ENCODE measurements at regions not wholly inside any gene's neighbourhood (a gene's known extent, or its start where the extent isn't known, plus 50 kb on each side); places are given as distances from the start of the nearest gene placed in this dataset.

GRCh38 chr7:22555476-22555875, 55.5 kb upstream of the STEAP1B start:
- TF ChIP-seq, protein P1, sequence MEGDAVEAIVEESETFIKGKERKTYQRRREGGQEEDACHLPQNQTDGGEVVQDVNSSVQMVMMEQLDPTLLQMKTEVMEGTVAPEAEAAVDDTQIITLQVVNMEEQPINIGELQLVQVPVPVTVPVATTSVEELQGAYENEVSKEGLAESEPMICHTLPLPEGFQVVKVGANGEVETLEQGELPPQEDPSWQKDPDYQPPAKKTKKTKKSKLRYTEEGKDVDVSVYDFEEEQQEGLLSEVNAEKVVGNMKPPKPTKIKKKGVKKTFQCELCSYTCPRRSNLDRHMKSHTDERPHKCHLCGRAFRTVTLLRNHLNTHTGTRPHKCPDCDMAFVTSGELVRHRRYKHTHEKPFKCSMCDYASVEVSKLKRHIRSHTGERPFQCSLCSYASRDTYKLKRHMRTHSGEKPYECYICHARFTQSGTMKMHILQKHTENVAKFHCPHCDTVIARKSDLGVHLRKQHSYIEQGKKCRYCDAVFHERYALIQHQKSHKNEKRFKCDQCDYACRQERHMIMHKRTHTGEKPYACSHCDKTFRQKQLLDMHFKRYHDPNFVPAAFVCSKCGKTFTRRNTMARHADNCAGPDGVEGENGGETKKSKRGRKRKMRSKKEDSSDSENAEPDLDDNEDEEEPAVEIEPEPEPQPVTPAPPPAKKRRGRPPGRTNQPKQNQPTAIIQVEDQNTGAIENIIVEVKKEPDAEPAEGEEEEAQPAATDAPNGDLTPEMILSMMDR (IDR thresholded peaks at IDR 0.05): no peak
- TF ChIP-seq EZH2 (IDR thresholded peaks at IDR 0.05) (no peak), EZH2phosphoT487 (IDR thresholded peaks at IDR 0.05) (no peak)
